AG04449 (cell line): ENCODE measurements at regions not wholly inside any gene's neighbourhood (a gene's known extent, or its start where the extent isn't known, plus 50 kb on each side); places are given as distances from the start of the nearest gene placed in this dataset.

Source experiments
- CTCF ChIA-PET: fragments of 350-600 bp; formaldehyde crosslinking; extraction: SDS; loops from one replicate; lab custom pipeline; 2021; ENCODE audit warnings: antibody characterized with exemption; lab: Yijun Ruan, JAX
- POLR2A ChIA-PET: fragments of 400-600, 350-600 bp; formaldehyde crosslinking; extraction: SDS; loops from one replicate; lab custom pipeline; 2020; ENCODE audit warnings: antibody characterized with exemption, inconsistent platforms; lab: Yijun Ruan, JAX
- DNase-seq: peaks from one replicate; pipeline ENCODE4 v3.0.0-alpha.2; 2010; ENCODE audit warnings: low read depth, low spot score
- H3K4me3 ChIP-seq: 2 replicates; pipeline ENCODE4 v1.5.1; 2011; ENCODE audit warnings: low read depth, mild to moderate bottlenecking, control low read depth, low read length
- TF ChIP-seq, protein P1 (sequence below): IDR thresholded peaks from one replicate; pipeline ENCODE4 v1.5.1; 2011; ENCODE audit warnings: mild to moderate bottlenecking, moderate library complexity, low read length, control low read depth, inconsistent platforms; ENCODE audit not compliant: insufficient read depth; ENCODE audit errors: missing control alignments

DNA sequence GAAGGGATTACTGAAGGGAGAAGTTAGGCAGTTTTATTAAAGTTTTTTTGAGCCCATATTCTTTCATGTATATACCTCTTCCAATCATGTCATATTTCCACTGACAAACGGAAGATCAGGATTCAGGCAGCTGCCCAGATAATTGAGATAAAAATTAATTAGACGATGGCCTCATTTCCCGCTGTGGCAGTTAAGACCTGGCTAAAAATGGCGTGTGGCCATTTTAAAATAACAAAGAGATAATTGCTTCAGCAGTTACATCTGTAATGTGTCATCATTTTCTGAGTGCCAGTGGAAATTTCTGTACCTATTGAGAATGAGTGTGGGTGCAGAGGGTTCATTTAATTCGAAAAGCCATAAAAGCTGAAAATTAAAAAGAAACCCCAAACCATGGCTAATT lies 215.1 kb downstream of the STK31 start:
- H3K4me3 ChIP-seq = no peak overlapping the region
- TF ChIP-seq, protein P1, sequence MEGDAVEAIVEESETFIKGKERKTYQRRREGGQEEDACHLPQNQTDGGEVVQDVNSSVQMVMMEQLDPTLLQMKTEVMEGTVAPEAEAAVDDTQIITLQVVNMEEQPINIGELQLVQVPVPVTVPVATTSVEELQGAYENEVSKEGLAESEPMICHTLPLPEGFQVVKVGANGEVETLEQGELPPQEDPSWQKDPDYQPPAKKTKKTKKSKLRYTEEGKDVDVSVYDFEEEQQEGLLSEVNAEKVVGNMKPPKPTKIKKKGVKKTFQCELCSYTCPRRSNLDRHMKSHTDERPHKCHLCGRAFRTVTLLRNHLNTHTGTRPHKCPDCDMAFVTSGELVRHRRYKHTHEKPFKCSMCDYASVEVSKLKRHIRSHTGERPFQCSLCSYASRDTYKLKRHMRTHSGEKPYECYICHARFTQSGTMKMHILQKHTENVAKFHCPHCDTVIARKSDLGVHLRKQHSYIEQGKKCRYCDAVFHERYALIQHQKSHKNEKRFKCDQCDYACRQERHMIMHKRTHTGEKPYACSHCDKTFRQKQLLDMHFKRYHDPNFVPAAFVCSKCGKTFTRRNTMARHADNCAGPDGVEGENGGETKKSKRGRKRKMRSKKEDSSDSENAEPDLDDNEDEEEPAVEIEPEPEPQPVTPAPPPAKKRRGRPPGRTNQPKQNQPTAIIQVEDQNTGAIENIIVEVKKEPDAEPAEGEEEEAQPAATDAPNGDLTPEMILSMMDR = no peak
- CTCF ChIA-PET = no interaction called here
- POLR2A ChIA-PET = no interaction called here
- DNase-seq = no peak

- ChIA-PET POLR2A (no interaction called here), CTCF (no interaction called here)
- no peak overlapping the region for H3K4me3 ChIP-seq
- TF ChIP-seq, protein P1 = no peak
- no peak for DNase-seq
Measured at GRCh38 chr7:23927709-23928417, 217.8 kb downstream of the STK31 start.

DNA sequence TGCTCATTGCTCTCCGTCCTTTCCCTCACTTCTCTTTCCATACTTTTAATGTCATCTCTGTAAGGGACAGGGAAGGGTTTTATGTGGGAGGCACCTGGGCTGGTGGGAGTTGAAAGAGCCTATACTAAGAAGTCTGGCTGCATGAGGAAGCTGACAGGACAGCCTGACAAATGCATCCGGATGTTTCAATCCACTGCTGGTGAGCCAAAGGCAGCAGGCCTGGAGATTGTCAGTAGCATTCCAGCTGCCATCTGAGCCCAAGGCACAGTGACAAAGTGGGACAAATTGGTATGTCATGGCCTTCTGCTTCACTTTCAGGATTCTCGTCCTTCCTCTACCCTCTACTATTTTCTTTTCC lies 218.4 kb downstream of the STK31 start:
- no peak overlapping the region for H3K4me3 ChIP-seq
- TF ChIP-seq, protein P1 = no peak
- ChIA-PET POLR2A (no interaction called here), CTCF (no interaction called here)
- no peak for DNase-seq

- TF ChIP-seq, protein P1 = no peak
- H3K4me3 ChIP-seq = no peak overlapping the region
- ChIA-PET POLR2A (no interaction called here), CTCF (no interaction called here)
- DNase-seq = no peak
Measured at GRCh38 chr7:23930312-23930711, 220.3 kb downstream of the STK31 start.

DNA sequence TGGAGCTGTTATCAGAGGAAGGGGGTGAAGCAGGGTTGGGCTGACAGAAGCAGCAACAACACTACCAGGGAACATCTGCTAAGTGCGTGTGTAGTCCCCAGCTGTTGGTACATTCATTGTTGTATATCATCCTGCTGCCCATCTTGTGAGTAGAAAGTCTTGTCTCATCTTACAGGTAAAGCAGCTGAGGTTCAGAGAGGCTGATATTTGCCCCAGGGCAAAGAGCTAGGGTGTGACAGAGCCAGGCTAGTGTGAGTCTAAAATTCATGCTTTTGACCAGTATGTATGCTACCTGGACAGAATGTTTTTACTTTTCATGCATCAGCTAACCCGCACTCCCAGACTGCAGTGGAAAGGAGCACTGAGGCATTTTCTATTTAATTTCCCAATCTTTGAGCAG lies 221.6 kb downstream of the STK31 start:
- TF ChIP-seq, protein P1 = no peak
- H3K4me3 ChIP-seq = no peak overlapping the region
- CTCF ChIA-PET = no interaction called here
- POLR2A ChIA-PET = no interaction called here
- DNase-seq = no peak

- no peak for DNase-seq
- TF ChIP-seq, protein P1 = no peak
- CTCF ChIA-PET = interaction anchor here (1.0 to 2.8 kb wide), 5 partner anchors 22 to 726 kb away, joined by 3 to 17 read pairs (median 5); no protein-coding TSS in a partner anchor
- H3K4me3 ChIP-seq = no peak overlapping the region
- POLR2A ChIA-PET = no interaction called here
Measured at GRCh38 chr7:23938215-23938614, 228.2 kb downstream of the STK31 start.
